Testis (tissue), 2 donors: ENCODE measurements at regions not wholly inside any gene's neighbourhood (a gene's known extent, or its start where the extent isn't known, plus 50 kb on each side); places are given as distances from the start of the nearest gene placed in this dataset.

Experiments used
- DNase-seq: peaks from one replicate; pipeline ENCODE4 v3.0.0-alpha.2; 2019
- H3K27ac ChIP-seq, 2 donors: fragments of 200-600 bp; sonication (generic); one replicate each; pipeline ENCODE4 v1.5.1; 2019
- H3K27me3 ChIP-seq: fragments of 200-600 bp; sonication (generic); one replicate; pipeline ENCODE4 v1.5.1; 2019
- H3K36me3 ChIP-seq: fragments of 200-600 bp; sonication (generic); one replicate; pipeline ENCODE4 v1.5.1; 2017; ENCODE audit warnings: low read depth; ENCODE audit errors: missing control alignments
- H3K4me1 ChIP-seq: fragments of 200-600 bp; sonication (generic); one replicate; pipeline ENCODE4 v1.5.1; 2019
- H3K4me3 ChIP-seq, 2 donors: fragments of 200-600 bp; sonication (generic); one replicate each; pipeline ENCODE4 v1.5.1; 2017 to 2019
- H3K9me3 ChIP-seq: fragments of 200-600 bp; sonication (generic); one replicate; pipeline ENCODE4 v1.5.1; 2017
- POLR2A ChIP-seq: fragments of 450-650 bp; IDR thresholded peaks from one replicate; pipeline ENCODE4 v1.6.1; 2017; ENCODE audit warnings: antibody characterized with exemption, mild to moderate bottlenecking, moderate library complexity
- WGBS, 2 donors: methylation state at CpG; one replicate each; pipeline ENCODE4 v1.1.5; 2018; 5-methylcytosine and 5-hydroxymethylcytosine counted together
- intact Hi-C: fragments of 100-400 bp; cut with DNase I; formaldehyde crosslinking; loops from one replicate; pipeline ENCODE4 v1.15.1; 2023; ENCODE audit warnings: low total_unique reads
- TF ChIP-seq, protein P1 (sequence below), 3 experiments: fragments of 450-650 bp in 2 of 3; fragments of 200-600 bp in 1 of 3; sonication (generic) in 1 of 3; IDR thresholded peaks; one replicate each; pipeline ENCODE4 v1.5.1; 2016 to 2019; ENCODE audit warnings: antibody characterized with exemption in 3 of 3, mild to moderate bottlenecking in 2 of 3, moderate library complexity in 1 of 3

DNA sequence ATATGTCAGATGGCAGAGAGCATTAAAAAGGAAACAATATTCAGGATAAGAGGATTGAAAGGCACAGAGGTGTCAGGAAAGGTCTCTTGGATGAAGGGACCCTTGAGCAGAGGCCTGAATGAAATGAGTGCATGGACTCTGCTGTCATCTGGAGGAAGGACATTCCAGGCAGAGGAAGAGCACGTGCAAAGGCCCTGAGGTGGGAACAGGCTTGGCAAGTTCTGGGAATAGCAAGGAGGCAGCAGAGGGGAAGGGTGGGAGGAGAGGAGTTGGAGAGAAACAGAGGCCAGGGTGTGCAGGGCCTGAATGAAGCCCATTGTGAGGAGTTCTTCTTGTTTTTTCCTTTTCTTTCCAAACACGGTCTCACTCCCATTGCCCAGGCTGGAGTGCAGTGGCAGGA, 59.0 kb upstream of the RUNX3 start:
- H3K36me3 ChIP-seq, result no peaks in the 10 kb centered on the region
- intact Hi-C loops, result no loop called here
- H3K4me1 ChIP-seq, result no peaks in the 10 kb centered on the region
- 77 to 82% methylated on average over 2 of the region's 2 CpGs for WGBS, 2 donors
- H3K9me3 ChIP-seq, result no peaks in the 10 kb centered on the region
- H3K4me3 ChIP-seq, result no peak overlapping the region
- no peak for TF ChIP-seq POLR2A
- TF ChIP-seq, protein P1, sequence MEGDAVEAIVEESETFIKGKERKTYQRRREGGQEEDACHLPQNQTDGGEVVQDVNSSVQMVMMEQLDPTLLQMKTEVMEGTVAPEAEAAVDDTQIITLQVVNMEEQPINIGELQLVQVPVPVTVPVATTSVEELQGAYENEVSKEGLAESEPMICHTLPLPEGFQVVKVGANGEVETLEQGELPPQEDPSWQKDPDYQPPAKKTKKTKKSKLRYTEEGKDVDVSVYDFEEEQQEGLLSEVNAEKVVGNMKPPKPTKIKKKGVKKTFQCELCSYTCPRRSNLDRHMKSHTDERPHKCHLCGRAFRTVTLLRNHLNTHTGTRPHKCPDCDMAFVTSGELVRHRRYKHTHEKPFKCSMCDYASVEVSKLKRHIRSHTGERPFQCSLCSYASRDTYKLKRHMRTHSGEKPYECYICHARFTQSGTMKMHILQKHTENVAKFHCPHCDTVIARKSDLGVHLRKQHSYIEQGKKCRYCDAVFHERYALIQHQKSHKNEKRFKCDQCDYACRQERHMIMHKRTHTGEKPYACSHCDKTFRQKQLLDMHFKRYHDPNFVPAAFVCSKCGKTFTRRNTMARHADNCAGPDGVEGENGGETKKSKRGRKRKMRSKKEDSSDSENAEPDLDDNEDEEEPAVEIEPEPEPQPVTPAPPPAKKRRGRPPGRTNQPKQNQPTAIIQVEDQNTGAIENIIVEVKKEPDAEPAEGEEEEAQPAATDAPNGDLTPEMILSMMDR (IDR thresholded peaks at IDR 0.05), result no peak
- H3K27me3 ChIP-seq, result no peaks in the 10 kb centered on the region
- no peak overlapping the region for H3K27ac ChIP-seq
- no peak for DNase-seq

DNA sequence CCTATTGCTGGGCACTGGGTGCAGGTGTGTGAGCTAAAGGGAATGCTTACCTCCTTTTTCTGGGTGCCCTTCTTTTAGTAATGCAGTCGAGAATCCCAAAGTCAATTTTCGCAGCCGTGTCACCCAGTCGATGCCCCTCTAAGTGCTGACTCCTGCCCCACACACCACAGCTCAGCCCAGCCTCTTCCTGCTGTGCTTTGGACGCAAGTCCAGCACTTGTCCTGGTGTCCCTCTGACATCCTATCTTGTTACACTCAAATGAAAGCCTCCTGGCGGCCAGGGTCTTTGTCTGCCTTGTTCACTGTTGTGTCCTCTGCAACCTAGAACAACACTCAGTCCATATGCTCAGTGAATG, 58.5 kb upstream of the RUNX3 start:
- Histone ChIP-seq H3K27ac (no peak overlapping the region), H3K4me1 (no peaks in the 10 kb centered on the region), H3K27me3 (no peaks in the 10 kb centered on the region), H3K4me3 (no peak overlapping the region), H3K9me3 (no peaks in the 10 kb centered on the region), H3K36me3 (no peaks in the 10 kb centered on the region)
- no peak for TF ChIP-seq POLR2A
- TF ChIP-seq, protein P1 (IDR thresholded peaks at IDR 0.05), result no peak
- 86 to 87% methylated on average over 6 of the region's 6 CpGs for WGBS, 2 donors
- DNase-seq, result no peak
- intact Hi-C loops, result no loop called here

DNA sequence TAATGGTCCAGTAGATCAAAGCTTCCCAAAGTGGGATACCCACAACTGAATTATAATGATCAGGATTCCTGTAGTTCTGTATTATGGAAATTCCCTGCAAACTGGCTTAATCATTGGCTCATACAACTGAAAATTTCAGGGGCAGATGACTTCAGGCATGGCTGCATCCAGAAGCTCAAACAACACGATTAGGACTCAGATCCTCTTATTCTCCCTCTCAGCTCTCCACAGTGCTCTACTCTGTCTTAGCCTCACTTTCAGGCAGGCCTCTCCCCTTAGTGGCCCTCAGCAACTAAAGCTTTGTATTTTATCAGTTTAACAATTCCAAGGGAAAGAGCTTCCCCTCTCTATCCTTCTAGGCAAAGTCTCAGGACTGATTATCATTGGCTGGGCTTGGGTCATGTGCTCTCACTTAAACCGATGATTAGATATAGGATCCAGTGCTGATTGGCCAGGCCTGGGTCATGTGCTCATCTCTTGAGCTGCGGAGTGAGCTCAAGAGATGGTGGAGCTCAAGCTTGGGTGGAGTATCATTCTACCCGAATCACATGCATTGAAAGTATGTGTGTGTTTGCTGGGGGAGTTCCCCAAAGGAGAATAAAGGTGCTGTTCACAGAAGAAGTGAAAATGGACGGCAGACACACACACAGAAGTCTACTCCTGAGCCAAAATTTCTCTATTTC, 57.9 kb upstream of the RUNX3 start:
- Histone ChIP-seq H3K36me3 (no peaks in the 10 kb centered on the region), H3K27me3 (no peaks in the 10 kb centered on the region), H3K9me3 (no peaks in the 10 kb centered on the region), H3K27ac (no peak overlapping the region), H3K4me1 (no peaks in the 10 kb centered on the region), H3K4me3 (no peak overlapping the region)
- TF ChIP-seq, protein P1 (IDR thresholded peaks at IDR 0.05), result no peak
- no peak for TF ChIP-seq POLR2A
- DNase-seq, result no peak
- WGBS, 2 donors, result 74 to 88% methylated on average over 5 of the region's 5 CpGs
- intact Hi-C loops, result no loop called here

DNA sequence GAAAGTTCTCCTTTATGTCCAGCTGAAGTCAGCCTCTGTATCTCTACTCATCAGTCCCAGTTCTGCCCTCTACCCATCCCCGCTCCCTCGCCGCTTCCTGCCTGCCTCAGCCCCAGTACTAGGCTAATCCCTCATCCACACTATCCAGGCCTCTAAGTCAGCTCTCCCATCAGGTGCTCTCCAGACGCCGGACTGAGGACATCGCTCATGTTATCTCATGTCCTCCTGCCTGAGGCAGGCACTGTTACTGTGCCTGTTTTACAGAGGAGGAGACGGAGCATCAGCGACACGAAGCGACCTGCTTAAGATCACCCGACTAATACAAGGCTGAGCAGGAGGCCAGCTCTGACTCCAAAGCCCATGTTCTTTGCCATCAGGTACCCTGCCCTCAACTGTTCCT, 57.3 kb upstream of the RUNX3 start:
- DNase-seq, result no peak
- H3K9me3 ChIP-seq, result no peaks in the 10 kb centered on the region
- no peak overlapping the region for H3K4me3 ChIP-seq
- H3K4me1 ChIP-seq, result no peaks in the 10 kb centered on the region
- H3K36me3 ChIP-seq, result no peaks in the 10 kb centered on the region
- TF ChIP-seq POLR2A, result no peak
- TF ChIP-seq, protein P1 (IDR thresholded peaks at IDR 0.05), result no peak
- intact Hi-C loops, result no loop called here
- H3K27ac ChIP-seq, result no peak overlapping the region
- no peaks in the 10 kb centered on the region for H3K27me3 ChIP-seq
- 93 to 96% methylated on average over 11 of the region's 11 CpGs for WGBS, 2 donors

DNA sequence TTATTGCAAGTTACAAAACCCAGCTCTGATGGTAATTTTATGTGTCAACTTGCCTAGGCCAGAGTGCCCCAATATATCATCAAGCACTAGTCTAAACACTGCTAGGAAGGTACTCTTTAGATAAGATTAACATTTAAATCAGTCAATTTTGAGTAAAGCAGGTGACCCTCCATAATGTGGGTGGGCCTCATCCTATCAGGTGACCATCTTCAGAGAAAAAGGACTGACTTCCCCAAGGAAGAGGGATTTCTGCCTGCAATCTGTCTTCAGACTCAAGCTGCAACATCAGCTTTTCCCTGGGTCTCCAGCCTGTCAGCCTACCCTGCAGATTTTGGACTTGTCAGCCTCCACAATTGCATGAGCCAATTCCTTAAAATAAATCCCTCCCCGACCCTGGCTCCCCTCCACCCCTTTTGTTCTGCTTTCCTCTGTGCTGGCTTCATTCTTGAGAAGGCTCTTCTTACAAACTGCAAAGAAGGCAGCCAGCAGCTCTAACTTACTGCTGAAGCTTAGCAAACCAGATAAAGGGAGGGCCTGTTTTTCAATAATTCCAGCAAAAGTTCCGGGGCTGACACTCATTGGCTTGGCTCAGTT, 56.4 kb upstream of the RUNX3 start:
- TF ChIP-seq, protein P1 (IDR thresholded peaks at IDR 0.05), result no peak
- no peak for TF ChIP-seq POLR2A
- intact Hi-C loops, result no loop called here
- Histone ChIP-seq H3K27ac (no peak overlapping the region), H3K4me1 (no peaks in the 10 kb centered on the region), H3K9me3 (no peaks in the 10 kb centered on the region), H3K36me3 (no peaks in the 10 kb centered on the region), H3K4me3 (no peak overlapping the region), H3K27me3 (no peaks in the 10 kb centered on the region)
- WGBS, 2 donors, result 62 to 65% methylated on average over 2 of the region's 2 CpGs
- no peak for DNase-seq
